ENCODE measurements at regions not wholly inside any gene's neighbourhood (a gene's known extent, or its start where the extent isn't known, plus 50 kb on each side); places are given as distances from the start of the nearest gene placed in this dataset.

- TF ChIP-seq CTCF (IDR thresholded peaks at IDR 0.05) (no peak), POLR2A (IDR thresholded peaks at IDR 0.05) (no peak)
These were observed 529.9 kb upstream of the ROBO1 start for GRCh38 chr3:80297720-80298119.
